Keratinocyte (primary cell): ENCODE measurements at regions not wholly inside any gene's neighbourhood (a gene's known extent, or its start where the extent isn't known, plus 50 kb on each side); places are given as distances from the start of the nearest gene placed in this dataset.

Source experiments
- EZH2 ChIP-seq: IDR thresholded peaks from one replicate; pipeline ENCODE4 v1.6.1; 2012; ENCODE audit warnings: inconsistent platforms, mild to moderate bottlenecking, low read length, moderate library complexity
- TF ChIP-seq, protein P1 (sequence below), 3 experiments: IDR thresholded peaks in 1 of 3; conservative IDR thresholded peaks in 1 of 3; optimal IDR thresholded peaks in 1 of 3; 2 replicates in 2 of 3; 3 replicates in 1 of 3; pipeline versions ENCODE3 to v1.5.1; 2011; ENCODE audit warnings: low read length in 3 of 3, mild to moderate bottlenecking in 3 of 3, moderate library complexity in 2 of 3, control low read depth in 1 of 3, inconsistent platforms in 1 of 3; ENCODE audit not compliant: insufficient read depth in 2 of 3; ENCODE audit errors: extremely low read depth in 1 of 3

DNA sequence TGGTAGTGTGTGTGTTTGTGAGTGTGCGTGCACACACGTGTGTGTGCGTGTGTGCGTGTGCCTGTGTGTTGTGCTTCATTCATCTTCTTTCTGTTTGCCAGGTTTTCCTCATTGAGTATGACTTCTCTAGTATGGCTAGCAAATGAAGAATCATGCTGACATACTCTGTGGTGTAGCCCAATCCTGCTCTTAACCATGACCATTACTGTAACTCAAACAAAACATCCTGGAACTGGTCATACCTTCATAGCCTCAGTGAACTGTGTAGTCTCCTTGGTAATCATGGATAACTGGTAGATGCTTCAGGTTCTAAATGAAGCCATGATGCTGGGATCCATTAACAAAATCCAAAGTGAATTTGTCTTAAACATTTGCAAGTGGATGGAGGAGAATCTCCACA, 1117.7 kb downstream of the BCL11B start:
- TF ChIP-seq, protein P1, sequence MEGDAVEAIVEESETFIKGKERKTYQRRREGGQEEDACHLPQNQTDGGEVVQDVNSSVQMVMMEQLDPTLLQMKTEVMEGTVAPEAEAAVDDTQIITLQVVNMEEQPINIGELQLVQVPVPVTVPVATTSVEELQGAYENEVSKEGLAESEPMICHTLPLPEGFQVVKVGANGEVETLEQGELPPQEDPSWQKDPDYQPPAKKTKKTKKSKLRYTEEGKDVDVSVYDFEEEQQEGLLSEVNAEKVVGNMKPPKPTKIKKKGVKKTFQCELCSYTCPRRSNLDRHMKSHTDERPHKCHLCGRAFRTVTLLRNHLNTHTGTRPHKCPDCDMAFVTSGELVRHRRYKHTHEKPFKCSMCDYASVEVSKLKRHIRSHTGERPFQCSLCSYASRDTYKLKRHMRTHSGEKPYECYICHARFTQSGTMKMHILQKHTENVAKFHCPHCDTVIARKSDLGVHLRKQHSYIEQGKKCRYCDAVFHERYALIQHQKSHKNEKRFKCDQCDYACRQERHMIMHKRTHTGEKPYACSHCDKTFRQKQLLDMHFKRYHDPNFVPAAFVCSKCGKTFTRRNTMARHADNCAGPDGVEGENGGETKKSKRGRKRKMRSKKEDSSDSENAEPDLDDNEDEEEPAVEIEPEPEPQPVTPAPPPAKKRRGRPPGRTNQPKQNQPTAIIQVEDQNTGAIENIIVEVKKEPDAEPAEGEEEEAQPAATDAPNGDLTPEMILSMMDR (optimal IDR thresholded peaks at IDR 0.05 in 1 of 3, IDR thresholded peaks at IDR 0.05 in 1 of 3, conservative IDR thresholded peaks at IDR 0.05 in 1 of 3; ENCODE audit: extremely low read depth in 1 of 3, insufficient read depth in 2 of 3, low read length in 3 of 3), result no peak
- TF ChIP-seq EZH2, result no peak
